Colonic mucosa (tissue), 4 donors: ENCODE measurements at regions not wholly inside any gene's neighbourhood (a gene's known extent, or its start where the extent isn't known, plus 50 kb on each side); places are given as distances from the start of the nearest gene placed in this dataset.

Experiments used
- DNase-seq: peaks from one replicate; pipeline ENCODE4 v3.0.0-alpha.2; 2020
- H3K27ac ChIP-seq: fragments of 200-600 bp; one replicate; pipeline ENCODE4 v1.8.0; 2021
- H3K27me3 ChIP-seq: fragments of 200-600 bp; one replicate; pipeline ENCODE4 v1.8.0; 2021
- H3K36me3 ChIP-seq: fragments of 200-600 bp; one replicate; pipeline ENCODE4 v1.8.0; 2021
- H3K4me1 ChIP-seq: fragments of 200-600 bp; one replicate; pipeline ENCODE4 v1.8.0; 2021; ENCODE audit warnings: mild to moderate bottlenecking
- H3K4me3 ChIP-seq: fragments of 200-600 bp; one replicate; pipeline ENCODE4 v1.8.0; 2021
- H3K9ac ChIP-seq, 2 donors: one replicate each; pipeline ENCODE4 v1.7.0; 2013; ENCODE audit warnings: control low read depth in 2 of 2, low read depth in 2 of 2, low read length in 2 of 2
- H3K9me3 ChIP-seq: fragments of 200-600 bp; one replicate; pipeline ENCODE4 v1.8.0; 2021
- intact Hi-C: fragments of 100-400 bp; cut with DNase I; formaldehyde crosslinking; loops from one replicate; pipeline ENCODE4 v1.14.1; 2022
- TF ChIP-seq, protein P1 (sequence below): fragments of 200-600 bp; IDR thresholded peaks from one replicate; pipeline ENCODE4 v1.8.0; 2022; ENCODE audit warnings: antibody characterized with exemption, mild to moderate bottlenecking
- donor health status: healthy.
- donor health status: DM: no; HTN: no; CAD: no.
- donor health status: DM: no; HTN: no; CAD: no.

DNA sequence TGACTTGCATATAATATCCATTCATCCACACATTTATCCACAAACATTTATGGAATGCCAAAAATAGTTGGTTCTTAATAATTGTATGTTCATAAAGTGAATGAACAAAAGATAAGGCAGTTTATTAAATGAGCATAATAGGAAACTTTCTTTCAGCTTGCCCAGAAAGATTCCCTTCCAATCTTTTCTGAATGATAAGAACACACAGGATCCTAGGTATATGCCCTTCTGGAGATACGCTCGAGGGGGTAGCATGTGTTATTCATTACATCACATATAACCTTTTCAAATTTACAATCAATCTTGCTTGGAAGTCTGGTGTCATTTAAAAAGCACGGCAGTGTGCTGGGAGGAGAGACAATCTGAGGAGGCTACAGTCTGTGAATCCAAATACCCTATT lies 80.4 kb upstream of the PDK4 start:
- no peaks in the 10 kb centered on the region for H3K36me3 ChIP-seq
- TF ChIP-seq, protein P1, sequence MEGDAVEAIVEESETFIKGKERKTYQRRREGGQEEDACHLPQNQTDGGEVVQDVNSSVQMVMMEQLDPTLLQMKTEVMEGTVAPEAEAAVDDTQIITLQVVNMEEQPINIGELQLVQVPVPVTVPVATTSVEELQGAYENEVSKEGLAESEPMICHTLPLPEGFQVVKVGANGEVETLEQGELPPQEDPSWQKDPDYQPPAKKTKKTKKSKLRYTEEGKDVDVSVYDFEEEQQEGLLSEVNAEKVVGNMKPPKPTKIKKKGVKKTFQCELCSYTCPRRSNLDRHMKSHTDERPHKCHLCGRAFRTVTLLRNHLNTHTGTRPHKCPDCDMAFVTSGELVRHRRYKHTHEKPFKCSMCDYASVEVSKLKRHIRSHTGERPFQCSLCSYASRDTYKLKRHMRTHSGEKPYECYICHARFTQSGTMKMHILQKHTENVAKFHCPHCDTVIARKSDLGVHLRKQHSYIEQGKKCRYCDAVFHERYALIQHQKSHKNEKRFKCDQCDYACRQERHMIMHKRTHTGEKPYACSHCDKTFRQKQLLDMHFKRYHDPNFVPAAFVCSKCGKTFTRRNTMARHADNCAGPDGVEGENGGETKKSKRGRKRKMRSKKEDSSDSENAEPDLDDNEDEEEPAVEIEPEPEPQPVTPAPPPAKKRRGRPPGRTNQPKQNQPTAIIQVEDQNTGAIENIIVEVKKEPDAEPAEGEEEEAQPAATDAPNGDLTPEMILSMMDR = no peak
- no peak overlapping the region for H3K4me3 ChIP-seq
- no peaks in the 10 kb centered on the region for H3K27me3 ChIP-seq
- H3K9me3 ChIP-seq = no peaks in the 10 kb centered on the region
- intact Hi-C loops = loop anchor here (10.0 kb wide), 1 partner anchor 82 kb away; the partner anchor contains the start of gene PDK4
- no peak for DNase-seq
- H3K9ac ChIP-seq = no peak overlapping the region
- H3K4me1 ChIP-seq = no peaks in the 10 kb centered on the region
- H3K27ac ChIP-seq = no peak overlapping the region

DNA sequence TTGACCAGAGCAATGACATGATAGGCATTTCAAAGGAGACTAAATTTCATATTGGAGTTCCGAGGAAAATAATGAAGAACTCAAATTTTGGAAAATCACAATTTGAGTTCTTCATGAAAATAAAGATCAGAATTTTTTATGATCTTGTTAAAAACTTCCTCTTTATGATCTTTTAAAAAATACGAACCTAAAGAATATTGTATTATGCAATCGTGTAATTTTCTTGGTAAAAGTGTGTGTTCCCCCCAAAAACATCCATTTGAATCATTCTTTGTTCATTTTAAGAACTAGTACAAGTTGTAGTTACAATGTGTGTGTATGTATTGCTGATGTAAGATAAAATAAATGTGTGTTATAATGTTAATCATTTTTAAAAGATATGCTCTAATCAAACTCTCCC lies 79.3 kb upstream of the PDK4 start:
- H3K27me3 ChIP-seq = no peaks in the 10 kb centered on the region
- H3K4me1 ChIP-seq = no peaks in the 10 kb centered on the region
- no peaks in the 10 kb centered on the region for H3K36me3 ChIP-seq
- TF ChIP-seq, protein P1 = no peak
- H3K9ac ChIP-seq = no peak overlapping the region
- no peak overlapping the region for H3K27ac ChIP-seq
- H3K4me3 ChIP-seq = no peak overlapping the region
- intact Hi-C loops = loop anchor here (10.0 kb wide), 1 partner anchor 81 kb away; the partner anchor contains the start of gene PDK4
- no peak for DNase-seq
- H3K9me3 ChIP-seq = no peaks in the 10 kb centered on the region

DNA sequence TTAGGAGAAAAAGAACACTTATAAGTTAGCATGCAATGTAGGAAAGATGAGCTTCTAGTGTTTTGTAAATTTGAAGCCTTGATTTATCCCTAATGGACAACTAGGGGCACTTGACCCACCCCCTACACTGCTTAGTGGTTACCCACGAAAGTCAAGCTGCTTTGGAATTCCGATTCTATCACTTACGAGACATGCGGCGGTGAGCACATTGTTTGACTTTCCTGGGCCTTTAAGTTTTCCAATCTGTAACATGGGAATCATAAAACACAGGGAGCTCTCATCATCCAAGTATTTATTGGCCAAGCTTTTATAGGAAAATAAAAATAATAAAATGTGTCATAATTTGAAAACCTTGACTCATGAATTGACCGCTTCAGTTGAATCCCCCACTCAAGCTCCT lies 78.7 kb upstream of the PDK4 start:
- intact Hi-C loops = loop anchor here (10.0 kb wide), 1 partner anchor 80 kb away; the partner anchor contains the start of gene PDK4
- no peak for DNase-seq
- TF ChIP-seq, protein P1 = no peak
- Histone ChIP-seq H3K9ac (no peak overlapping the region), H3K27me3 (no peaks in the 10 kb centered on the region), H3K4me1 (no peaks in the 10 kb centered on the region), H3K36me3 (no peaks in the 10 kb centered on the region), H3K4me3 (no peak overlapping the region), H3K27ac (no peak overlapping the region), H3K9me3 (no peaks in the 10 kb centered on the region)

DNA sequence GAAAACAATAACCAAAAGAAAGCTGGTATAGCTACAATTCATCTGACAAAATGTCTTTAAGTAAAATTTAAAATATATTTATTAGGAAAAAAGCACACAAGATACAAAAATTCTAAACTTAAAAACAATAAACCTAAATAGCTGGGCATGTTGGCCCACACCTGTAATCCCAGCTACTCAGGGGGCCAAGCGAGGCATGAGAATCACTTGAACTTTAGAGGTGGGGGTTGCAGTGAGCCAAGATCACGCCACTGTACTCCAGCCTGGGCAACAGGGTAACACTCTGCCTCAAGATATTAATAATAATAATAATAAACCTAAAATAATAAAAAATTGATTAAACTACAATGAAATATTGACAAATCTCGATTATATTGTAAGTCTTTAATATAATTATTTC lies 77.8 kb upstream of the PDK4 start:
- Histone ChIP-seq H3K27ac (no peak overlapping the region), H3K4me3 (no peak overlapping the region), H3K4me1 (no peaks in the 10 kb centered on the region), H3K36me3 (no peaks in the 10 kb centered on the region), H3K27me3 (no peaks in the 10 kb centered on the region), H3K9ac (no peak overlapping the region), H3K9me3 (no peaks in the 10 kb centered on the region)
- DNase-seq = no peak
- intact Hi-C loops = loop anchor here (10.0 kb wide), 1 partner anchor 79 kb away; the partner anchor contains the start of gene PDK4
- TF ChIP-seq, protein P1 = no peak

DNA sequence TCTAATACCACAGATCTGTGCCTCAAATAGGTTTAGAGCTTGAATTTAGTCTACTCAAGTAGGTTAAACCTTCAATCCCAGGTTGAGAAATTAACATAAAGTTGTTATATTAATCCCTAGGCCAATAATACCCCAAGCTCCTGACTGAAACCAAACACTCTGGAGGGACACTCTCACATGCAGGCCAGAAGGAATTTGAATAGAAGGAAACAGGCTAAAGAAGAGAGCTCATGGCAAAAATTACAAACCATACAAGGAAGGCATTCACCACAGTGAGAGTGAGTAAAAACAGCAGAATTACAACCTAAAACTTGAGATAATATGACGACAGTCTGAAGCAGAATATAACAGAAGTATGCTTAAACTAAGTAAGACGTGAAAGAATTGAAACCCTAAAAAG lies 76.1 kb upstream of the PDK4 start:
- no peaks in the 10 kb centered on the region for H3K4me1 ChIP-seq
- no peak overlapping the region for H3K9ac ChIP-seq
- no peak overlapping the region for H3K4me3 ChIP-seq
- no peaks in the 10 kb centered on the region for H3K27me3 ChIP-seq
- TF ChIP-seq, protein P1 = no peak
- no peaks in the 10 kb centered on the region for H3K9me3 ChIP-seq
- intact Hi-C loops = loop anchor here (10.0 kb wide), 1 partner anchor 78 kb away; the partner anchor contains the start of gene PDK4
- no peak for DNase-seq
- no peaks in the 10 kb centered on the region for H3K36me3 ChIP-seq
- no peak overlapping the region for H3K27ac ChIP-seq
